Dendritic cell treated with granulocyte-macrophage colony-stimulating factor and Interleukin-4, amounts not matched to agents 40 ng/mL and 50 ng/mL, for 4 days (primary cell): ENCODE measurements at regions not wholly inside any gene's neighbourhood (a gene's known extent, or its start where the extent isn't known, plus 50 kb on each side); places are given as distances from the start of the nearest gene placed in this dataset.
"Not testable (repeated sequence)": the region's sequence is repeated elsewhere in the genome, so short reads cannot be mapped to it uniquely, and the experiment has no call there.

ENCODE experiments used
- H3K27ac Mint-ChIP-seq: one replicate; pipeline ENCODE4 v1.8.0; 2022; ENCODE audit warnings: mild to moderate bottlenecking, mixed read lengths
- H3K27me3 Mint-ChIP-seq: one replicate; pipeline ENCODE4 v1.8.0; 2022; ENCODE audit warnings: mild to moderate bottlenecking, mixed read lengths
- H3K36me3 Mint-ChIP-seq: one replicate; pipeline ENCODE4 v1.8.0; 2022; ENCODE audit warnings: low read depth, mixed read lengths
- H3K4me1 Mint-ChIP-seq: one replicate; pipeline ENCODE4 v1.8.0; 2022; ENCODE audit warnings: low read depth, mixed read lengths
- H3K4me3 Mint-ChIP-seq: one replicate; pipeline ENCODE4 v1.8.0; 2022; ENCODE audit warnings: mild to moderate bottlenecking, moderate library complexity, mixed read lengths
- H3K9me3 Mint-ChIP-seq: one replicate; pipeline ENCODE4 v1.8.0; 2022; ENCODE audit warnings: mixed read lengths
- intact Hi-C: fragments of 100-400 bp; cut with micrococcal nuclease; formaldehyde crosslinking; loops from one replicate; pipeline ENCODE4 v1.15.0; 2022

DNA sequence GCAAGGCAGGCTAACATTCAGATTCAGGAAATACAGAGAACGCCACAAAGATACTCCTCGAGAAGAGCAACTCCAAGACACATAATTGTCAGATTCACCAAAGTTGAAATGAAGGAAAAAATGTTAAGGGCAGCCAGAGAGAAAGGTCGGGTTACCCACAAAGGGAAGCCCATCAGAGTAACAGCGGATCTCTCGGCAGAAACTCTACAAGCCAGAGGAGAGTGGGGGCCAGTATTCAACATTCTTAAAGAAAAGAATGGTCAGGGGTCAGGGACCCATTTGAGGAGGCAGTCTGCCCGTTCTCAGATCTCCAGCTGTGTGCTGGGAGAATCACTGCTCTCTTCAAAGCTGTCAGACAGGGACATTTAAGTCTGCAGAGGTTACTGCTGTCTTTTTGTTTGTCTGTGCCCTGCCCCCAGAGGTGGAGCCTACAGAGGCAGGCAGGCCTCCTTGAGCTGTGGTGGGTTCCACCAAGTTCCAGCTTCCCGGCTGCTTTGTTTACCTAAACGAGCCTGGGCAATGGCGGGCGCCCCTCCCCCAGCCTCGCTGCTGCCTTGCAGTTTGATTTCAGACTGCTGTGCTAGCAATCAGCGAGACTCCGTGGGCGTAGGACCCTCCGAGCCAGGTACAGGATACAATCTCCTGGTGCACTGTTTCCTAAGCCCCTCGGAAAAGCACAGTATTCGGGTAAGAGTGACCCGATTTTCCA, 526.5 kb upstream of the PPP2R3A start:
- H3K36me3 Mint-ChIP-seq, H3K27ac Mint-ChIP-seq, H3K4me1 Mint-ChIP-seq, H3K27me3 Mint-ChIP-seq, H3K4me3 Mint-ChIP-seq, H3K9me3 Mint-ChIP-seq, intact Hi-C loops: not testable (repeated sequence)

DNA sequence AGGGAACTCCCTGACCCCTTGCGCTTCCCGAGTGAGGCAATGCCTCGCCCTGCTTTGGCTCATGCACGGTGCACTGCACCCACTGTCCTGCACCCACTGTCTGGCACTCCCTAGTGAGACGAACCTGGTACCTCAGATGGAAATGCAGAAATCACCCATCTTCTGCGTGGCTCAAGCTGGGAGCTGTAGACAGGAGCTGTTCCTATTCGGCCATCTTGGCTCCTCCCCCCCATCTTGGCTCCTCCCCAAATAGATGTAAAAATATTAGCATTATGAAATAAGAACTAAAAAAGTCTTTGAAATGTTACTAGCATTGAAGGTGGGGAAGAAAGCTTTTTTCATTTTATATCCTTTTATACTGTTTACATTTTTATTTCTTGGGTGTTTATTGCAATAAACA, 525.9 kb upstream of the PPP2R3A start:
- H3K9me3 Mint-ChIP-seq, H3K36me3 Mint-ChIP-seq, intact Hi-C loops, H3K4me1 Mint-ChIP-seq, H3K27ac Mint-ChIP-seq, H3K27me3 Mint-ChIP-seq: not testable (repeated sequence)
- H3K4me3 Mint-ChIP-seq, result peak overlapping the region; percentile 41

DNA sequence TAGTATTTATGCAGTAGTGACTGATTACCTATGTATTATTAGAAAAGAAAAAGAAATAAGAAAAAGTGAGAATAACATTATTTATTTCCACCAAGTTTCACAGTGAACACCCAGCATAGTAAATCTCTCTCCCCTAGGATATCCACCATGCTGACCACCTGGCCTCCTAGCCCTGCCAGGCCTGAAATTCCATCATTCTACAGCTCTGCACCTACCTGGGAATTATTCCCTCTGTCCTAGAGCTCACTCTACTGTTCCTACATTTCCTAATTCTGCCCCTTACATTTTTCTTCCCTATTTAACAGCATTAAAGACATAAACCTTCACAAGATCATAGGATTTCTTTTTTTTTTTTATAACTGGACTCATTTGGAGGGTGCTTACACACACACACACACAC, 525.3 kb upstream of the PPP2R3A start:
- no peaks in the 10 kb centered on the region for H3K36me3 Mint-ChIP-seq
- H3K4me3 Mint-ChIP-seq, result no peak overlapping the region
- H3K27ac Mint-ChIP-seq, result no peak overlapping the region
- peaks cover 2% of the 10 kb centered on the region for H3K9me3 Mint-ChIP-seq
- no peaks in the 10 kb centered on the region for H3K4me1 Mint-ChIP-seq
- no peaks in the 10 kb centered on the region for H3K27me3 Mint-ChIP-seq
- intact Hi-C loops, result no loop called here

DNA sequence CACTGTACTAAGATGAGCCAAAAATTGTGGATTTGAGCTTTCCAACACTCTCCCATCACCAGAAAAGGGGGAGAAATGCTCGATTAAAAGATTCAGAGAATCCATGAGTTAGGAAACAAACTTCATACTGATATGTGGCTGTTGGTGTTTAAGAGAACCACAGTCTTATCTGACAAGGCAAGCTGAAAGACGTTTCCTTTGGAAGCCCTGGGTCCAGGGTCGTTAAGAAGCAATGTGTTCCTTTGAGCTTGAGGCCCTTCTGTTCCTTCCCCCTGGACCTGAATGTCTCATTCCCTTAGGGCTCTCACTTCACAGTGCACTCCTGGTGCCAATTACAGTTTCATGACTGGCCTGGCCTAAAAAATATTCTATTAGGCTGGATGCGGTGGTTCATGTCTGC, 524.8 kb upstream of the PPP2R3A start:
- no peak overlapping the region for H3K4me3 Mint-ChIP-seq
- intact Hi-C loops, result no loop called here
- no peaks in the 10 kb centered on the region for H3K9me3 Mint-ChIP-seq
- H3K27me3 Mint-ChIP-seq, result no peaks in the 10 kb centered on the region
- no peaks in the 10 kb centered on the region for H3K4me1 Mint-ChIP-seq
- no peak overlapping the region for H3K27ac Mint-ChIP-seq
- no peaks in the 10 kb centered on the region for H3K36me3 Mint-ChIP-seq

DNA sequence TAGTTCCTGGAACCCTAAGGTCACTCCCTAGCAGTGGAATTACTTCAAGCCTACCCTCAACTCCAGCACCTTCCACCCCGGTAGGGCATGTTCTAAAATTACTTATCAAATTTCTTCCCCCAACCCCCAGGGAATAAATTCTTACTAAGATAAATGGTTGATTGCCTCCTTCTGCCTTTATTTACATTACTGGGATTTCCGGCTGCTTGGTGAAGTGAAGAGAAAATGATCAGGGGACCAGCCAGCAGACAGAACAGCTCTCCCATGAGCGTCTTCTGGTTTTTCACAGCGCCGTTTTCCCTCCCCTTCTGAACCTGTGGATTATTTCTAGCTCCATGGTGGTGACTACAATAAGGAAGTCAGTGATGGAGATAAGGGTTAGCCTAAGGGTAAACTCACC, 521.5 kb upstream of the PPP2R3A start:
- no peak overlapping the region for H3K27ac Mint-ChIP-seq
- no peaks in the 10 kb centered on the region for H3K36me3 Mint-ChIP-seq
- H3K27me3 Mint-ChIP-seq, result no peaks in the 10 kb centered on the region
- H3K4me1 Mint-ChIP-seq, result no peaks in the 10 kb centered on the region
- H3K9me3 Mint-ChIP-seq, result no peaks in the 10 kb centered on the region
- intact Hi-C loops, result no loop called here
- no peak overlapping the region for H3K4me3 Mint-ChIP-seq

DNA sequence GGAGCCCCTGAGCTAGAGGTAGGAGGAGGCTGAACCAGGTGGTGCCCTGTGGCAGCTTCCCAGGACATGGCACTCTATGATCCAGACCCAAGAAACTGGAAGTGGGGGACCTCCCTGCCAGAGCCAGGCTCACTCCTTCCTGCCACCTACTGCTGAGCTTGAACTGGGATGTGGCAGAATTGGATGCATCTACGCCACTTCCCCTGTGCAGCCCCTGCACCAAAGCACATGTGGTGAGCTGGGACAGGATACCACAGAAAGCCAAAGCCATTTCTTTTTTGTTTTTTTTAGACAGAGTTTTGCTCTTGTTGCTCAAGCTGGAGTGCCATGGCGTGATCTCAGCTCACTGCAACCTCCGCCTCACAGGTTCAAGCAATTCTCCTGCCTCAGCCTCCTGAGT, 518.0 kb upstream of the PPP2R3A start:
- no peaks in the 10 kb centered on the region for H3K9me3 Mint-ChIP-seq
- peaks cover 6% of the 10 kb centered on the region for H3K4me1 Mint-ChIP-seq
- no peaks in the 10 kb centered on the region for H3K27me3 Mint-ChIP-seq
- no peak overlapping the region for H3K4me3 Mint-ChIP-seq
- no peak overlapping the region for H3K27ac Mint-ChIP-seq
- intact Hi-C loops, result no loop called here
- no peaks in the 10 kb centered on the region for H3K36me3 Mint-ChIP-seq

DNA sequence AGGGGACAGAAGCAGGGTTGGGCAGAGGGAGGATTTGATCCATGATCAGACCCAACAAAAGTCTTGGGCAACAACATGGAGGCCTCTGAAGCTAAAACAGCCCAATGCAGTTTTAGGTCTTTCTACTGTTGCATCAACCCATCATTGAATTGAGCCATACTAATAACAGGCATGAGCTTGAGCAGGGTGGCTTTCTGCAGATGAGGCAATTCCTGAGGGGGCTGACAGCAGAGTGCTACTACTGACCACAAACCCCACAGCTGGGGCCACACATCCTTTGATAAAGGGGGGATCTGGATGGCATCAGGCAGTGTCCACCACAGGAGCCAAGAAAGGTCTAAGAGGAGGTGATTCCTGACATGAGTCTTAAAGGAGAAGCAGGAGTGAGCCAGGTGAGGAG, 517.0 kb upstream of the PPP2R3A start:
- Mint-ChIP-seq H3K27me3 (no peaks in the 10 kb centered on the region), H3K27ac (no peak overlapping the region), H3K36me3 (no peaks in the 10 kb centered on the region), H3K4me3 (no peak overlapping the region), H3K4me1 (peaks cover 6% of the 10 kb centered on the region), H3K9me3 (no peaks in the 10 kb centered on the region)
- intact Hi-C loops, result no loop called here

DNA sequence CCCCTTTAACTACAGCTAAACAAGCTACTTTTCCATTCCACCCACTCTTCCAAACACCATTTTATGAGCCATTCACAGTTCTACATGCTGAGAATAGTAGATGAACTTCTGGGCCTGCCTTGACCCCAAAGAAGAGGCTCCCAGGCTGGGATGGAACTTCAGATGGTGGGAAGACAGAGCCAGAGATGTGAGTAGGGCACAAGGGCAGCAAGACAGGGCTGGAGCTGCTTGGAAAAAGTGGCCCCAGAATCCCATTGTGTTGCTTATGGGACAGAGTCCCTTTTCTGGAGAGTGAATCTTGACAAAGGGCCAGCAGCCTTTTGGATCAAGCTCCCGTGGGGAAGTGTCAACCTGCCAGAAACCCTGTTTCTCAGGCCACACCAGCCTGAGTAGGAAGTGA, 516.5 kb upstream of the PPP2R3A start:
- Mint-ChIP-seq H3K27me3 (no peaks in the 10 kb centered on the region), H3K4me1 (peaks cover 6% of the 10 kb centered on the region), H3K27ac (no peak overlapping the region), H3K36me3 (no peaks in the 10 kb centered on the region), H3K4me3 (no peak overlapping the region), H3K9me3 (no peaks in the 10 kb centered on the region)
- intact Hi-C loops, result no loop called here

DNA sequence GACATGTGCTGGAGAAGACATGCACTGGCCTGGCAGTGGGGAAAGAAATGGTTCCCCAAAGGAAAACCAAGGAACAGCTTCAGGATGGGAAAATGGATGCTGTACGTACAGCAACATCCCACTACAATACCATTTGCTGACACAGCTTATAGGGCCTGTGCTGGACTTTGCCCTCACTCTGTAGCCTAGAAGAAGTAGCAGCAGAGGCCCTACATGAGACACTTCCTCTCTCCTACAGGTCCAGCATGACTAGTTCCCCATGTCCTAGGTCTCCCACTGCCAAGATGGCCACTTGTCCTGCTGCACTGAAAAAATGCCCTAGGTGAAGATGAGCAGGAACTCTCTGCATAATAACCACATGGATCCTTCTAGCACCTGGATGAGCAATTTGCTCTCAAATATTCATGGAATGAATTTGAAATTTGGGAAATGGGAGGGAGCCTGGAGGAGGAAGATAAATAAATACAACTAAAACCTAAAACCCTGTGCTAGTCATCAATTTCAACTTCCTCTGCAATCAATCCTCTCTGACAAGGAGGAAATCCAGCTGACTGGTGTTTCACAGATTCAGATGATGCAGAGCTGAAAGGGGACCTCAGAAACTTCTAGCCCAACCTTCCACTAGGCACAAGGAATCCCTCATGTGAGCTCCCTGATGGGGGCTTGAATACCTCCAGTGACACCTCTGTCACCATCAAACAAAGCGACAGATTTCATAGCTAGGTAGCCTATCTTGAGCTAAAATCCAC, 514.3 kb upstream of the PPP2R3A start:
- no peaks in the 10 kb centered on the region for H3K9me3 Mint-ChIP-seq
- peaks cover 6% of the 10 kb centered on the region for H3K4me1 Mint-ChIP-seq
- H3K27me3 Mint-ChIP-seq, result no peaks in the 10 kb centered on the region
- H3K27ac Mint-ChIP-seq, result no peak overlapping the region
- no peak overlapping the region for H3K4me3 Mint-ChIP-seq
- no peaks in the 10 kb centered on the region for H3K36me3 Mint-ChIP-seq
- intact Hi-C loops, result no loop called here

DNA sequence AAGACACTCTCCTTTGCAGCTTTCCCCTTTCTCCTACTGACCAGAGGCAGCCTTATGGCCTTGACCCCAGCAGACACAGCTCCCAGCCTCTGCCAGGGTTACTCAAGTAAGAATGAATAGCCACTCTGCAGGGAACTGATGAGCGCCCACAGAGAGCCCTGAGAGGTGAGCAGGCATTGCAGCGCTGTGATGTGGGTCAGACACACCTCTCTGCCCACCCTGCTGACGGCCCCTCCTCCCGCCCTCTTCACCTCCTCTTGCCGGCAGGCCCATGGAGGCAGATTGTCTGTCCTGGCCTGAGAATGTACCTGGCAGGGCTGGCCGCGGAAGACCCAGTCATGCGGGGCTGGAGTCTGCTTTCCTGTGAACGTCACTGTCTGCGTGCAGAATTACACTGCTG, 512.6 kb upstream of the PPP2R3A start:
- Mint-ChIP-seq H3K4me1 (peaks cover 6% of the 10 kb centered on the region), H3K27me3 (no peaks in the 10 kb centered on the region), H3K9me3 (no peaks in the 10 kb centered on the region), H3K36me3 (no peaks in the 10 kb centered on the region), H3K4me3 (no peak overlapping the region), H3K27ac (no peak overlapping the region)
- intact Hi-C loops, result no loop called here

DNA sequence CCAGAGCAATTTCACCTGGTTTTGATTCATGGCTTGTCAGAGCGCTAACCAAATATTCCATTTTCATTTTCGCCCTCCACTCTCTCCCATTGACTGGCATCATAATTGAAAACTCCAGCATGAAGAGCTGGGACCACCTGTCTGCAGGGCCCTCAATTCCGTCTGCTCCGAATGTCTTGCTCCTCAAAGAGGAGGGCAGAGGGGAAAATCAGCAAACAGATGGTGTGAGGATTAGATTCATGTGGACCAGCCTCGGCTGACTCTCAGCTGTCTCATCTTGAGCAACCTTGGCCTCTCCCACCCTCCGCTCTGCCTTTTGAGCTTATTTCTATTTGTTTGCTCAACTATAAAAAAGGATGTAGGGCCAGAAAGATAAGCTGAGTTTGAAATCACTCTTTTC, 512.2 kb upstream of the PPP2R3A start:
- intact Hi-C loops, result no loop called here
- Mint-ChIP-seq H3K27me3 (no peaks in the 10 kb centered on the region), H3K4me1 (peaks cover 6% of the 10 kb centered on the region), H3K4me3 (no peak overlapping the region), H3K9me3 (no peaks in the 10 kb centered on the region), H3K27ac (no peak overlapping the region), H3K36me3 (no peaks in the 10 kb centered on the region)

DNA sequence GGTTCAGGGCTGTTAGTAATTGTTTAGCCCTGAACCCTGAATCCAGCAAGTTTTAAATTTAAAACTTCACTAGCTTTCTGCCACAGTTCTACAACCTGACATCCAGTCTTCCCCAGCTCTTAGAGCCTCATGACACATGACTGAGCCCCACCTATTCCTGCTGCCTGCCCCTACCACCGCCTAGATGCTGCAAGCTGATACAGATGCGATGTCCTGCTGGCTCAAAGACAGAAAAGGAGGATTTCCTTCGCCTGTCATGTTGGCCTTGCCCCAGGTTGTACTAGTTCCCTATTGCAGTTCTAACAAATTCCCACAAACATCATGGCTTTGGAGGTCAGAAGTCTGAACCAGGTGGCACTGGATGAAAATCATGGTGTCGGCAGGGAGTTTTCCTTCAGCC, 510.6 kb upstream of the PPP2R3A start:
- no peaks in the 10 kb centered on the region for H3K9me3 Mint-ChIP-seq
- H3K4me3 Mint-ChIP-seq, result no peak overlapping the region
- H3K27ac Mint-ChIP-seq, result no peak overlapping the region
- H3K27me3 Mint-ChIP-seq, result no peaks in the 10 kb centered on the region
- H3K36me3 Mint-ChIP-seq, result no peaks in the 10 kb centered on the region
- peaks cover 6% of the 10 kb centered on the region for H3K4me1 Mint-ChIP-seq
- intact Hi-C loops, result no loop called here

DNA sequence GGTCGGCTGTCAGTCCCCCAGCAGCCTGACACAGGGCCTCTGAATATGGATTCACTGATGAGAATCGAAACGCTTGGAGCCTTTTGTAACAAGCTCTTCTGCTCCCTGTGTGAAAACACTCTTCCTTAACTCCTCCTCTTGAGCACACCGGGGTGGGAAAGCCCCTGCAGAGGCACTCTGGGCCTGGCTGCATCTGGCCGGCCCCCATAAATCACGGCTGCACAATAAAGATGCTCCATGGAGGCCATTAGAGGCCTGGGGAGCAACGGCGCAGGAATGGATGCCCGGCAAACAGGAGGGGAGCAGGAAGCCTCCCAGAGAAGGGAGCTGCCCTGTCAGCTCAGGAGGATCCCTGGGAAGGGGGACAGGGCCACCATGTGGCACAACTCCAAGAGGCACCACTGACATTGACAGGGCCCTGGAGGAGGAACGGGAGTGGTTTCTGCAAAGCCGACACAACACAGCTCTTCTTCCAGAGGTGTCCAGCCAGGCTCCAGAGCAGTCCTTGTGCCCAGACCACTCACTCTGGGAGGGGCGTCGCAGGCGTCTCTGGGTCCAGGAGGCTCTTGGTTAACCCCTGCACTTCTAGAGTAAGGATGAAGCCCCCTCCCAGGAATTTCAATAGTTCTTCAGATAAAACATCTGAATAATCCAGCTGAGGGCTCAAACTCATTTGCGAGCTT, 509.3 kb upstream of the PPP2R3A start:
- H3K4me1 Mint-ChIP-seq, result peaks cover 3% of the 10 kb centered on the region
- H3K27me3 Mint-ChIP-seq, result no peaks in the 10 kb centered on the region
- no peak overlapping the region for H3K27ac Mint-ChIP-seq
- H3K9me3 Mint-ChIP-seq, result no peaks in the 10 kb centered on the region
- no peak overlapping the region for H3K4me3 Mint-ChIP-seq
- intact Hi-C loops, result no loop called here
- no peaks in the 10 kb centered on the region for H3K36me3 Mint-ChIP-seq

DNA sequence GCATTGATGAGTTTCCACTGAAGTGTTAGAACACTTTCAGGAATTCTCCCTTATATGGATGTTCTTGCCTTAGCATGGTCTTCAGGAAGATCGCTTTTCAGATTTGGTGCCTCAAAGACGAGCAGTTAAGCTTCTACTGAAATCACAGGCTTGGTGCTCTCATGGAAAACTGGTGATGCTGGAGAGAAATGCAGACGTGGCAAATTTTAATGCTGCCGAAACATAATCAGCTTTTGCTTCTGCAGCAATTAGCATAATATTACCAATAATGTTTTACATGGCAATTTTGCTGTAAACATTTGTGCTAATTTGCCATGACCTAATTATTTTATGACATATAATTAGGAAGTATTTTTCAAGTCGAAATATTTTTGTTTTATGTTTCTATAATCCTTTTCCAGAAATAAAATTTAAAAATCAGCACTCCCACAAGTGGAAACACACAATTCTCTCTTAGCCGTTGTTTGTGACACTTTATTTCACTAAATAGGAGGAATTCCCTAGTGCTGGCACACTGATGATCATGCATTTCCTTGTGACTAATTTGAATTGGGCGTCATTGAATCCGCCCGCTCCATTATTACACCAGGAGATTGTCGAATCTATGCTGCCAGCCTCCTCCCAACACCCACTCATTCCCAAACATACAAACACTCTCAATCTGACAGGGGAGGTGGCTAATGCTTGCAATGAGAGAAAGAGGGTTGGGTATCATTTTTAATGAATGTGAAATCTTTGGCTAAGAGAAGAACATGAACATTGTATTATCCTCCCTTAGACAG, 506.8 kb upstream of the PPP2R3A start:
- no peak overlapping the region for H3K27ac Mint-ChIP-seq

More for the DNA sequence above, 506.8 kb upstream of the PPP2R3A start:
- Mint-ChIP-seq H3K27me3 (no peaks in the 10 kb centered on the region), H3K36me3 (no peaks in the 10 kb centered on the region), H3K4me1 (no peaks in the 10 kb centered on the region), H3K4me3 (no peak overlapping the region), H3K9me3 (no peaks in the 10 kb centered on the region)
- intact Hi-C loops, result no loop called here
